WTC11 (cell line): ENCODE measurements at regions not wholly inside any gene's neighbourhood (a gene's known extent, or its start where the extent isn't known, plus 50 kb on each side); places are given as distances from the start of the nearest gene placed in this dataset.

Experiments used
- ARID4B ChIP-seq: sonication (generic); formaldehyde crosslinking; IDR thresholded peaks from 2 replicates; pipeline ENCODE4 v1.8.0; 2023; ENCODE audit warnings: missing genetic modification reagents, mild to moderate bottlenecking, borderline replicate concordance
- MAX ChIP-seq: sonication (generic); formaldehyde crosslinking; IDR thresholded peaks from 2 replicates; pipeline ENCODE4 v1.8.0; 2022; ENCODE audit warnings: mild to moderate bottlenecking, missing genetic modification reagents
- SP1 ChIP-seq: sonication (generic); formaldehyde crosslinking; conservative IDR thresholded peaks from 2 replicates; pipeline ENCODE4 v1.8.1; 2022; ENCODE audit warnings: missing genetic modification reagents
- ZNF138 ChIP-seq: sonication (generic); formaldehyde crosslinking; conservative IDR thresholded peaks from 2 replicates; pipeline ENCODE4 v1.8.1; 2022; ENCODE audit warnings: mild to moderate bottlenecking, moderate library complexity, missing genetic modification reagents
- TF ChIP-seq, protein P1 (sequence below): fragments of 200-600 bp; IDR thresholded peaks from 2 replicates; pipeline ENCODE4 v1.8.0; 2022; ENCODE audit warnings: antibody characterized with exemption

- no peak for TF ChIP-seq ARID4B
- TF ChIP-seq MAX (CRISPR knock-in tag): no peak
- TF ChIP-seq, protein P1, sequence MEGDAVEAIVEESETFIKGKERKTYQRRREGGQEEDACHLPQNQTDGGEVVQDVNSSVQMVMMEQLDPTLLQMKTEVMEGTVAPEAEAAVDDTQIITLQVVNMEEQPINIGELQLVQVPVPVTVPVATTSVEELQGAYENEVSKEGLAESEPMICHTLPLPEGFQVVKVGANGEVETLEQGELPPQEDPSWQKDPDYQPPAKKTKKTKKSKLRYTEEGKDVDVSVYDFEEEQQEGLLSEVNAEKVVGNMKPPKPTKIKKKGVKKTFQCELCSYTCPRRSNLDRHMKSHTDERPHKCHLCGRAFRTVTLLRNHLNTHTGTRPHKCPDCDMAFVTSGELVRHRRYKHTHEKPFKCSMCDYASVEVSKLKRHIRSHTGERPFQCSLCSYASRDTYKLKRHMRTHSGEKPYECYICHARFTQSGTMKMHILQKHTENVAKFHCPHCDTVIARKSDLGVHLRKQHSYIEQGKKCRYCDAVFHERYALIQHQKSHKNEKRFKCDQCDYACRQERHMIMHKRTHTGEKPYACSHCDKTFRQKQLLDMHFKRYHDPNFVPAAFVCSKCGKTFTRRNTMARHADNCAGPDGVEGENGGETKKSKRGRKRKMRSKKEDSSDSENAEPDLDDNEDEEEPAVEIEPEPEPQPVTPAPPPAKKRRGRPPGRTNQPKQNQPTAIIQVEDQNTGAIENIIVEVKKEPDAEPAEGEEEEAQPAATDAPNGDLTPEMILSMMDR: no peak
- TF ChIP-seq SP1 (CRISPR knock-in tag): no peak
- TF ChIP-seq ZNF138 (CRISPR knock-in tag): no peak
These were observed 74.4 kb upstream of the GULP1 start for GRCh38 chr2:188217264-188217663.
